Thyroid gland (tissue), 4 donors: ENCODE measurements at regions not wholly inside any gene's neighbourhood (a gene's known extent, or its start where the extent isn't known, plus 50 kb on each side); places are given as distances from the start of the nearest gene placed in this dataset.

Experiments used
- CTCF ChIP-seq, 6 experiments: fragments of 200-600 bp in 3 of 6; fragments of 450-650 bp in 3 of 6; sonication (generic) in 3 of 6; IDR thresholded peaks; one replicate each; pipeline ENCODE4 v1.5.1; 2016 to 2019; ENCODE audit warnings: antibody characterized with exemption in 6 of 6, mild to moderate bottlenecking in 2 of 6, inconsistent platforms in 1 of 6, moderate library complexity in 1 of 6
- POLR2A ChIP-seq, 2 donors: fragments of 450-650 bp; IDR thresholded peaks; one replicate each; pipeline ENCODE4 v1.6.1; 2017; ENCODE audit warnings: antibody characterized with exemption in 2 of 2, mild to moderate bottlenecking in 2 of 2, moderate library complexity in 1 of 2

- no peak for TF ChIP-seq POLR2A (IDR thresholded peaks at IDR 0.05)
- TF ChIP-seq CTCF (IDR thresholded peaks at IDR 0.05) = no peak
Measured at GRCh38 chr1:143611159-143611558, 360.6 kb downstream of the FAM72C start.
